ENCODE measurements at regions not wholly inside any gene's neighbourhood (a gene's known extent, or its start where the extent isn't known, plus 50 kb on each side); places are given as distances from the start of the nearest gene placed in this dataset.

- DNase-seq (ENCODE audit: low read depth) = no peak
- H3K4me3 ChIP-seq (ENCODE audit: low read depth, low read length) = no peak overlapping the region
- TF ChIP-seq CTCF (IDR thresholded peaks at IDR 0.05; ENCODE audit: insufficient read depth, low read depth, low read length) = no peak
These were observed 351.0 kb downstream of the SIPA1L2 start for GRCh38 chr1:232278925-232279324.

GRCh38 chr1:232276651-232277050 lies 353.3 kb downstream of the SIPA1L2 start:
- TF ChIP-seq CTCF (IDR thresholded peaks at IDR 0.05; ENCODE audit: insufficient read depth, low read depth, low read length) = no peak
- H3K4me3 ChIP-seq (ENCODE audit: low read depth, low read length) = no peak overlapping the region
- DNase-seq (ENCODE audit: low read depth) = no peak

GRCh38 chr1:232274999-232275710 lies 354.8 kb downstream of the SIPA1L2 start:
- no peak for TF ChIP-seq CTCF (IDR thresholded peaks at IDR 0.05; ENCODE audit: insufficient read depth, low read depth, low read length)
- DNase-seq (ENCODE audit: low read depth) = no peak
- H3K4me3 ChIP-seq (ENCODE audit: low read depth, low read length) = no peak overlapping the region

GRCh38 chr1:232274236-232274855 lies 355.6 kb downstream of the SIPA1L2 start:
- peak; percentile 88 for DNase-seq (ENCODE audit: low read depth)
- H3K4me3 ChIP-seq (ENCODE audit: low read depth, low read length) = no peak overlapping the region
- TF ChIP-seq CTCF (IDR thresholded peaks at IDR 0.05; ENCODE audit: insufficient read depth, low read depth, low read length) = no peak

- peak; percentile 63 for DNase-seq (ENCODE audit: low read depth)
- no peak overlapping the region for H3K4me3 ChIP-seq (ENCODE audit: low read depth, low read length)
- TF ChIP-seq CTCF (IDR thresholded peaks at IDR 0.05; ENCODE audit: insufficient read depth, low read depth, low read length) = no peak
These were observed 356.9 kb downstream of the SIPA1L2 start for GRCh38 chr1:232273011-232273410.

- DNase-seq (ENCODE audit: low read depth) = peak; percentile 82
- TF ChIP-seq CTCF (IDR thresholded peaks at IDR 0.05; ENCODE audit: insufficient read depth, low read depth, low read length) = no peak
- H3K4me3 ChIP-seq (ENCODE audit: low read depth, low read length) = no peak overlapping the region
These were observed 357.8 kb downstream of the SIPA1L2 start for GRCh38 chr1:232271991-232272589.
